ENCODE measurements at regions not wholly inside any gene's neighbourhood (a gene's known extent, or its start where the extent isn't known, plus 50 kb on each side); places are given as distances from the start of the nearest gene placed in this dataset.
"Not testable (repeated sequence)": the region's sequence is repeated elsewhere in the genome, so short reads cannot be mapped to it uniquely, and the experiment has no call there.

DNA sequence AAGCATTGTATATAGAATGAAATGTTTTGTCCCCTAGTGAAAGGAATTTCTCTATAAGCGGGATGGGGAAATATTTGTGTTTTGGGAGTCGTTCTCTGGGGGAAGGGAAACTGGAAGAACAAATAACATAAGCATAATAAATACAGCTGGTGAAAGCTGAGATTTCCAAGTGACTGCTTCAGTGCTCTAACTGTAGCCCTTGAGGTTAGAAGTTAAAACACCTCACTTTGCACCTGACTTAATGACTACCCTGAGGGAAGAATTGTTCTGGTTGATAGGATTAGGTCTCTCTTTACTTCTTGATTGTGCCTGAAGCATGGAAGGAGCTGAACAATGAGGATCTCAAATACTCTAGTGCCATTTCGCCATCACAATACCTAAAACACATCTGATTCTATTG is 307.4 kb downstream of the MAN2A1 start:
- Histone ChIP-seq H3K4me1 (no peaks in the 10 kb centered on the region), H3K27me3 (no peaks in the 10 kb centered on the region), H3K36me3 (no peaks in the 10 kb centered on the region), H3K9me3 (no peaks in the 10 kb centered on the region), H3K27ac (no peak overlapping the region), H3K4me3 (no peak overlapping the region)
- intact Hi-C loops (cut with DNase I) = no loop called here
- DNase-seq (no peak), ATAC-seq (no peak)
- TF ChIP-seq, protein P1, sequence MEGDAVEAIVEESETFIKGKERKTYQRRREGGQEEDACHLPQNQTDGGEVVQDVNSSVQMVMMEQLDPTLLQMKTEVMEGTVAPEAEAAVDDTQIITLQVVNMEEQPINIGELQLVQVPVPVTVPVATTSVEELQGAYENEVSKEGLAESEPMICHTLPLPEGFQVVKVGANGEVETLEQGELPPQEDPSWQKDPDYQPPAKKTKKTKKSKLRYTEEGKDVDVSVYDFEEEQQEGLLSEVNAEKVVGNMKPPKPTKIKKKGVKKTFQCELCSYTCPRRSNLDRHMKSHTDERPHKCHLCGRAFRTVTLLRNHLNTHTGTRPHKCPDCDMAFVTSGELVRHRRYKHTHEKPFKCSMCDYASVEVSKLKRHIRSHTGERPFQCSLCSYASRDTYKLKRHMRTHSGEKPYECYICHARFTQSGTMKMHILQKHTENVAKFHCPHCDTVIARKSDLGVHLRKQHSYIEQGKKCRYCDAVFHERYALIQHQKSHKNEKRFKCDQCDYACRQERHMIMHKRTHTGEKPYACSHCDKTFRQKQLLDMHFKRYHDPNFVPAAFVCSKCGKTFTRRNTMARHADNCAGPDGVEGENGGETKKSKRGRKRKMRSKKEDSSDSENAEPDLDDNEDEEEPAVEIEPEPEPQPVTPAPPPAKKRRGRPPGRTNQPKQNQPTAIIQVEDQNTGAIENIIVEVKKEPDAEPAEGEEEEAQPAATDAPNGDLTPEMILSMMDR (IDR thresholded peaks at IDR 0.05) = no peak

DNA sequence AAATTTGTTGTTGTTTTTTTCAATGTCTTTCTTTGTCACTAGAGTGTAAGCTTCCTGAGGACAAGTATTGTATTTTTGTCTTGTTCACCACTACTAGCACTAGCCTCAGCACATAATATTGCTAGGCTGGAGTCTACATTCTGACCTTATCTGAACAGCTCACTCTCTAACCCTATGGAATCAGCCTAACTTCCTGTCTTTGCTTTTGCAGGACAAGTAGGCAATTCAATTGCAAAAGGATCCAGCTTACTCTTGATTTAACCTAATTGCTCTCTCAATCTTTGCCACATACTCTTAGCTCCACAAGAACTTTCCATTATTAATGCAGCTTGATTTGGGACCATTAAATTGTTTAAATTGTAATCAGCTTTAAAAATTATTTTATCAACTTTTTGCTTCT is 308.5 kb downstream of the MAN2A1 start:
- H3K9me3 ChIP-seq = no peaks in the 10 kb centered on the region
- H3K36me3 ChIP-seq = no peaks in the 10 kb centered on the region
- DNase-seq = no peak
- H3K27me3 ChIP-seq = no peaks in the 10 kb centered on the region
- intact Hi-C loops (cut with DNase I) = no loop called here
- ATAC-seq = no peak
- no peak overlapping the region for H3K4me3 ChIP-seq
- no peaks in the 10 kb centered on the region for H3K4me1 ChIP-seq
- H3K27ac ChIP-seq = no peak overlapping the region
- TF ChIP-seq, protein P1 (IDR thresholded peaks at IDR 0.05) = no peak

DNA sequence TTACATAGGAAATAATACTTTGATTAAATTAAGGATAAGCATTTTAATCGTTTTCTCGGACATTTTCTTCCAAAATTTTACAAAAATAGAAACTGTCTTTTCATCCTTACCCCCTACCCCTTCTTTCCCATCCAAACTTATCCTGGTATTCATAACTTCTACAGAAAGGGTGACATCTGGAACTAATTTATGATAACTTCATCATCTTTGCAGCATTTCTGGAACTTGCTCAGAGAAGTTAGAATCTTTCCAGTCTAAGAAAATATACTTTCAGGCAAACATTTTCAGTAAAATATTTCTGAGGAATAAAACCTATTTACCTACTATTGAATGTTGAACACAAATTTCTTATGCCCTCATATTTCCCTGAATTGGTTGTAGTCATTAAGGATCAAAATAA is 309.0 kb downstream of the MAN2A1 start:
- Histone ChIP-seq H3K4me3 (no peak overlapping the region), H3K27ac (no peak overlapping the region), H3K27me3 (no peaks in the 10 kb centered on the region), H3K4me1 (no peaks in the 10 kb centered on the region), H3K36me3 (no peaks in the 10 kb centered on the region), H3K9me3 (no peaks in the 10 kb centered on the region)
- DNase-seq (no peak), ATAC-seq (no peak)
- TF ChIP-seq, protein P1 (IDR thresholded peaks at IDR 0.05) = no peak
- intact Hi-C loops (cut with DNase I) = no loop called here

DNA sequence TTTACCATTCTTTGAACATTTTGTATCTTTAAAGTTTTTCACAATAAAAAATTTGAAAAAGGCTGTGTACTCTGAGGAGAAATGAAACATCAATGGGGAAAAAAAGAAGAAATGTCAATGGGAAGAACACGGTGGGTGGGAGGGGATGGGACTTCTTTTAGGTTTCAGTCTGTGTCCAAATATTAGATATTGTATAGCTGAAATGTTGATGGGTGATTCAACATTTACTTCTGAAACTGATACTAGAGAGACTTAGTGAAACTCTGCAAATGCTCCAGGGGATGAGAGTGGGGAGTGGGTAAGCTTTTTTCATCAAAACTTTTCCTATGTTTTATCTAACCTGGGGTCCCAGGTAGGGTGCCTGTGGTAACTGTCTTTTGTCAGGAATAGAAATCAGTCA is 311.9 kb downstream of the MAN2A1 start:
- ATAC-seq (no peak), DNase-seq (no peak)
- no peaks in the 10 kb centered on the region for H3K36me3 ChIP-seq
- no peaks in the 10 kb centered on the region for H3K27me3 ChIP-seq
- intact Hi-C loops (cut with DNase I) = no loop called here
- H3K4me3 ChIP-seq = no peak overlapping the region
- H3K27ac ChIP-seq = no peak overlapping the region
- TF ChIP-seq, protein P1 (IDR thresholded peaks at IDR 0.05) = no peak
- no peaks in the 10 kb centered on the region for H3K9me3 ChIP-seq
- H3K4me1 ChIP-seq = no peaks in the 10 kb centered on the region

DNA sequence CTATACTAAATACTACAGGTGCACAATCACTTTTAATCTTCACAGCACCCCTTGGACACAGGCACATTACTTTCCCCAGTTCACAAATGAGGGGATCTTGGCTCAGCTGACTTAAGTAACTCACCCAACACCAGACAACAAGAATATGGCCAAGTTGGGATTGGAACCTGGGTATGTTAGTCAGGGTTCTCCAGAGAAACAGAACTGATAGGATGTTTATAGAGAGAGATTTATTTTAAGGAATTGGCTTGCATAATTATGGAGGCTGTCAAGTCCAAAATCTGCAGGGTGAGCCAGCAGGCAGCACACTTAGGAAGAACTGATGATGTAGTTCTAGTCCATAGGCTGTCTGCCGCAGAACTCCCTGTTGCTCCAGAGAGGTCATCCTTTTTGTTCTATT is 312.9 kb downstream of the MAN2A1 start:
- H3K9me3 ChIP-seq = no peaks in the 10 kb centered on the region
- DNase-seq (no peak), ATAC-seq (no peak)
- intact Hi-C loops (cut with DNase I) = no loop called here
- no peaks in the 10 kb centered on the region for H3K36me3 ChIP-seq
- no peaks in the 10 kb centered on the region for H3K27me3 ChIP-seq
- TF ChIP-seq, protein P1 (IDR thresholded peaks at IDR 0.05) = no peak
- no peak overlapping the region for H3K27ac ChIP-seq
- H3K4me1 ChIP-seq = no peaks in the 10 kb centered on the region
- H3K4me3 ChIP-seq = no peak overlapping the region

DNA sequence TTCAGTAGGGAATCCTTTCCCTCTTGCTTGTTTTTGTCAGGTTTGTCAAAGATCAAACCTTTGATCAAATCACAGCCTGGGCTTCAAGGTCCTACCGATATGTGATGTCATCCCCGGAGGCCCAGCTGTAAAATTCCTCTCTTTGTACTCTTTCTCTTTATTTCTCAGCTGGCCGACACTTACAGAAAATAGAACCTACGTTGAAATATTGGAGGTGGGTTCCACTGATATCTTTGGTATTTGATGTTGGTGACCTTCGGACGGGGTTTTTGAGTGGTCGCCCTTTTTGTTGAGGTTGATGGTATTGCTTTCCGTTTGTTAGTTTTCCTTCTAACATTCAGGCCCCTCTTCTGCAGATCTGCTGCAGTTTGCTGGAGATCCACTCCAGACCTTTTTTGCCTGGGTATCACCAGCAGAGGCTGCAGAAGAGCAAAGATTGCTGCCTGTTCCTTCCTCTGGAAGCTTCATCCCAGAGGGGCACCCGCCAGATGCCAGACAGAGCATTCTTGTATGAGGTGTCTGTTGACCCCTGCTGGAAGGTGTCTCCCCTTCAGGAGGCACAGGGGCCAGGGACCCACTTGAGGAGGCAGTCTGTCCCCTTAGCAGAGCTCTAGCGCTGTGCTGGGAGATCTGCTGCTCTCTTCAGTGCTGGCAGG is 316.3 kb downstream of the MAN2A1 start:
- H3K36me3 ChIP-seq; H3K4me1 ChIP-seq; ATAC-seq; H3K27me3 ChIP-seq; H3K9me3 ChIP-seq; H3K4me3 ChIP-seq; intact Hi-C loops (cut with DNase I); DNase-seq; H3K27ac ChIP-seq: not testable (repeated sequence)
